Upper lobe of left lung (tissue), 6 donors: ENCODE measurements at regions not wholly inside any gene's neighbourhood (a gene's known extent, or its start where the extent isn't known, plus 50 kb on each side); places are given as distances from the start of the nearest gene placed in this dataset.
"Not testable (repeated sequence)": the region's sequence is repeated elsewhere in the genome, so short reads cannot be mapped to it uniquely, and the experiment has no call there.

Experiments used
- ATAC-seq, 2 donors: fragments of 200-7000 bp; cut with Tn5 transposase; one replicate each; pipeline ENCODE4 v1.9.1; 2022; ENCODE audit warnings: mild to moderate bottlenecking in 2 of 2, moderate library complexity in 2 of 2; ENCODE audit not compliant: low FRiP score in 2 of 2
- DNase-seq, 2 donors: peaks; one replicate each; pipeline ENCODE4 v3.0.0-alpha.2; 2019 to 2020
- H3K27ac ChIP-seq, 4 donors: fragments of 200-600 bp; sonication (generic); one replicate each; pipeline ENCODE4 v1.5.1; 2016 to 2019
- H3K27me3 ChIP-seq, 4 donors: fragments of 200-600 bp; sonication (generic); one replicate each; pipeline ENCODE4 v1.5.1; 2017 to 2019
- H3K36me3 ChIP-seq, 4 donors: fragments of 200-600 bp; sonication (generic); one replicate each; pipeline ENCODE4 v1.5.1; 2016 to 2019
- H3K4me1 ChIP-seq, 4 donors: fragments of 200-600 bp; sonication (generic); one replicate each; pipeline ENCODE4 v1.5.1; 2018 to 2019
- H3K4me3 ChIP-seq, 4 donors: fragments of 200-600 bp; sonication (generic); one replicate each; pipeline ENCODE4 v1.5.1; 2017 to 2019; ENCODE audit warnings: mild to moderate bottlenecking in 2 of 4, moderate library complexity in 1 of 4
- H3K9me3 ChIP-seq, 4 donors: fragments of 200-600 bp; sonication (generic); one replicate each; pipeline ENCODE4 v1.5.1; 2018 to 2019
- CTCF ChIP-seq, 6 experiments: fragments of 450-650 bp in 4 of 6; fragments of 200-600 bp in 2 of 6; sonication (generic) in 2 of 6; IDR thresholded peaks; one replicate each; pipeline ENCODE4 v1.5.1; 2016 to 2019; ENCODE audit warnings: antibody characterized with exemption in 6 of 6
- POLR2A ChIP-seq, 4 donors: fragments of 450-650 bp; IDR thresholded peaks; one replicate each; pipeline ENCODE4 v1.5.1; 2016 to 2017; ENCODE audit warnings: antibody characterized with exemption in 4 of 4, mild to moderate bottlenecking in 2 of 4
- POLR2AphosphoS5 ChIP-seq, 2 donors: sonication (generic); formaldehyde crosslinking; IDR thresholded peaks; one replicate each; pipeline ENCODE4 v1.5.1; 2017; ENCODE audit warnings: antibody characterized with exemption in 2 of 2
- WGBS, 2 donors: methylation state at CpG; one replicate each; pipeline ENCODE4 v1.1.5; 2017 to 2018; 5-methylcytosine and 5-hydroxymethylcytosine counted together
- donor health status: DM: no; HTN: no; CAD: no; lungs with moderate emphysema.
- donor health status: DM: no; HTN: yes; CAD: no; lungs with severe emphysema.

- not testable (repeated sequence) for H3K27ac ChIP-seq, H3K36me3 ChIP-seq, DNase-seq, H3K27me3 ChIP-seq, H3K4me1 ChIP-seq, ATAC-seq, H3K9me3 ChIP-seq, H3K4me3 ChIP-seq
- WGBS, 2 donors: 96 to 97% methylated on average over 3 to 7 of the region's 8 CpGs
These were observed 102.3 kb upstream of the DEFB108B start for GRCh38 chr11:71730748-71731147.

GRCh38 chr11:71734368-71734767, 98.6 kb upstream of the DEFB108B start:
- whole genome bisulfite sequencing, 2 donors: 0 to 5% methylated on average over 1 to 2 of the region's 3 CpGs
- not testable (repeated sequence) for H3K36me3 ChIP-seq, ATAC-seq, H3K4me1 ChIP-seq, H3K27ac ChIP-seq, H3K9me3 ChIP-seq, H3K27me3 ChIP-seq, H3K4me3 ChIP-seq, DNase-seq

DNA sequence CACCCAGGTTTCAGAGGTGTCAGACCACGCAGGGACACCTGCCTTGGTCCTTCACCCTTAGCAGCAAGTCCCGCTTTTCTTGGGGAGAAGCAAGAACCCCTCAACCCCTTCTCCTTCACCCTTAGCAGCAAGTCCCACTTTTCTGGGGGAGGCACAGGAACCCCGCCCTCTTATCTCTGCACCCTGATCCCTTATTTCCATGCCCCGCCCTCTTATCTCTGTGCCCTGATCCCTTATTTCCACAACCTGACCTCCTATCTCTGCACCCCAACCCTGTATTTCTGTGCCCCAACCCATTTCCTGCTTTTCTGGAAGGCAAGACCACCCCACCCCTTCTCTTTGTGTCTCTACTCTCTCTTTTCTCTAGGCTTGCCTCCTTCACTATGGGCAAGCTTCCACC, 94.7 kb upstream of the DEFB108B start:
- H3K36me3 ChIP-seq, DNase-seq, H3K4me3 ChIP-seq, H3K4me1 ChIP-seq, ATAC-seq, H3K27me3 ChIP-seq, H3K9me3 ChIP-seq, H3K27ac ChIP-seq: not testable (repeated sequence)
- WGBS, 2 donors: 77 to 88% methylated on average over 4 of the region's 4 CpGs

- not testable (repeated sequence) for H3K27ac ChIP-seq, H3K36me3 ChIP-seq, ATAC-seq, H3K27me3 ChIP-seq, H3K4me1 ChIP-seq, DNase-seq, H3K4me3 ChIP-seq, H3K9me3 ChIP-seq
- WGBS, 2 donors: 49 to 55% methylated on average over 10 to 11 of the region's 11 CpGs
These were observed 89.6 kb upstream of the DEFB108B start for GRCh38 chr11:71743385-71743784.

DNA sequence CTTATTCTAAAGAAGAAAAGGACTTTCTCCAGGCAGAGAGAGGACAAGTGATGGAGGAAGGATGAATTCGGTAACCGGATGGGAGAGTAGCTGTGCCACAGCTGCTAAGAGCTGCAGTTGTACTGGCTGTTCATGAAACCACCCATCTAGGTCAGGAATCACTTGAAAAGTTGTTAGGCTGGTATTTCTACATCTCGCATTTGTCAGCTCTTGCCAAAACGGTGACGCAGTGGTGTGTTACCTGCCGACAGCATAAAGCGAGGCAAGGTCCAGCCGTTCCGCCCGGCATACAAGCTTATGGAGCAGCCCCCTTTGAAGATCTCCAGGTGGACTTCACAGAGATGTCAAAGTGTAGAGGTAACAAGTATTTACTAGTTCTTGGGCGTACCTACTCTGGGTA, 87.3 kb upstream of the DEFB108B start:
- peak in 1 of 2 donors; percentile 39 for DNase-seq
- not testable (repeated sequence) for H3K4me1 ChIP-seq, H3K9me3 ChIP-seq, H3K36me3 ChIP-seq, H3K27me3 ChIP-seq, ATAC-seq
- WGBS, 2 donors: 73 to 76% methylated on average over 11 of the region's 11 CpGs
- H3K4me3 ChIP-seq: peak overlapping the region in 3 of 4 donors; percentile 26 to 40 (median 34)
- TF ChIP-seq POLR2A (IDR thresholded peaks at IDR 0.05) (peak in 2 of 4 donors; percentile 66 to 75), POLR2AphosphoS5 (IDR thresholded peaks at IDR 0.05) (peak in 1 of 2 donors; percentile 57)
- H3K27ac ChIP-seq: peak overlapping the region; percentile 76 to 88 (median 84)

DNA sequence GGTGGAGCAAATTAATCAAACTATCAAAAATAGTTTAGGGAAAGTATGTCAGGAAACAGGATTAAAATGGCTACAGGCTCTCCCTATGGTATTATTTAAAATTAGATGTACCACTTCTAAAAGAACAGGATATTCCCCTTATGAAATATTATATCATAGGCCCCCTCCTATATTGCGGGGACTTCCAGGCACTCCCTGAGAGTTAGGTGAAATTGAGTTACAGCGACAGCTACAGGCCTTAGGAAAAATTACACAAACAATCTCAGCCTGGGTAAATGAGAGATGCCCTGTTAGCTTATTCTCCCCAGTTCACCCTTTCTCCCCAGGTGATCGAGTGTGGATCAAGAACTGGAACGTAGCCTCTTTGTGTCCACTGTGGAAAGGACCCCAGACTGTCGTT, 86.7 kb upstream of the DEFB108B start:
- DNase-seq, H3K9me3 ChIP-seq, H3K4me1 ChIP-seq, H3K27me3 ChIP-seq, ATAC-seq, H3K36me3 ChIP-seq: not testable (repeated sequence)
- H3K27ac ChIP-seq: peak overlapping the region; percentile 76 to 88 (median 84)
- peak overlapping the region in 3 of 4 donors; percentile 26 to 40 (median 34) for H3K4me3 ChIP-seq
- WGBS, 2 donors: 32 to 50% methylated on average over 2 to 3 of the region's 5 CpGs
- peak in 3 of 6 experiments; percentile 13 to 53 (median 33) for TF ChIP-seq CTCF (IDR thresholded peaks at IDR 0.05)

DNA sequence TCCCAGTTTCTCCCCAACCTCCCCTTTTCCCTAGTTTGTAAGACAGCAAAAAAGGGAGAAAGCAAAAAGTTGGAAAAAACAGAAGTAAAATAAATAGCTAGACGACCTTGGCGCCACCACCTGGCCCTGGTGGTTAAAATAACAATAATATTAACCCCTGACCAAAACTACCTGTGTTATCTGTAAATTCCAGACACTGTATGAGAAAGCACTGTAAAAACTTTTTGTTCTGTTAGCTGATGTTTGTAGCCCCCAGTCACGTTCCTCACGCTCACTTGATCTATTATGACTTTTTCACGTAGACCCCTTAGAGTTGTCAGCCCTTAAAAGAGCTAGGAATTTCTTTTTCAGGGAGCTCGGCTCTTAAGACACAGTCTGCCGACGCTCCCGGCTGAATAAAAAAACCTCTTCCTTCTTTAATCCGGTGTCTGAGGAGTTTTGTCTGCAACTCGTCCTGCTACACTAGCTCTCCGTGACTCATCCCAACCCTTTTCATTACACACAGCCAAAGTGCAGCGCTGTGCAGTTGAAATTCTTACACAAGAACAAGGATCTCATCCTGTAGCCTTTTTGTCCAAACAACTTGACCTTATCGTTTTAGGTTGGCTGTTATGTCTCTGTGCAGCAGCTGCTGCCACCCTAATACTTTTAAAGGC, 83.9 kb upstream of the DEFB108B start:
- not testable (repeated sequence) for H3K36me3 ChIP-seq, H3K9me3 ChIP-seq, H3K4me3 ChIP-seq, H3K27me3 ChIP-seq, DNase-seq, ATAC-seq, H3K27ac ChIP-seq, H3K4me1 ChIP-seq
- WGBS, 2 donors: 22 to 26% methylated on average over 14 of the region's 14 CpGs

- H3K4me1 ChIP-seq, H3K27ac ChIP-seq, H3K27me3 ChIP-seq, H3K4me3 ChIP-seq, ATAC-seq, H3K9me3 ChIP-seq, DNase-seq, H3K36me3 ChIP-seq: not testable (repeated sequence)
- 67 to 71% methylated on average over 11 of the region's 11 CpGs for WGBS, 2 donors
These were observed 82.1 kb upstream of the DEFB108B start for GRCh38 chr11:71750908-71751307.

- 46 to 47% methylated on average over 20 of the region's 20 CpGs for WGBS, 2 donors
- not testable (repeated sequence) for H3K27ac ChIP-seq, H3K27me3 ChIP-seq, H3K4me3 ChIP-seq, H3K36me3 ChIP-seq, ATAC-seq, H3K9me3 ChIP-seq, H3K4me1 ChIP-seq
- peak in 1 of 2 donors; percentile 65 for DNase-seq
These were observed 68.1 kb upstream of the DEFB108B start for GRCh38 chr11:71764695-71765491.

DNA sequence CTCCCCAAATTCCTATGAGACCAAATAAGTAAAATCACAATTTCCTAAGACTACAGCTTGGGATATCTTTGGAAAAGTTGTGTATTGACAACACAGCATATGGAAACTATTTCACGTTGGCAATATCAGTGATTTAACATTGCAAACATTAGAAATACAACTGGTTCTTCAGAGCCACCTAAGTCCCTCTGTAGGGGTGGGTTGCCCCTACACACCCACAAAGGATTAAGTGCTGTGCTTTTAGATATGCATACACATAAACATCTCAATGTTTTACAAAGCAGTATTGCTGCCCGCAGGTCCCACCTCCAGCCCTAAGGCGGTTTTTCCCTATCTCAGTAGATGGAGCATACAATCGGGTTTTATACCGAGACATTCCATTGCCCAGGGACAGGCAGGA, 66.0 kb upstream of the DEFB108B start:
- H3K4me1 ChIP-seq, H3K9me3 ChIP-seq, DNase-seq, ATAC-seq, H3K27ac ChIP-seq, H3K4me3 ChIP-seq, H3K27me3 ChIP-seq, H3K36me3 ChIP-seq: not testable (repeated sequence)
- 51 to 54% methylated on average over 2 to 5 of the region's 5 CpGs for WGBS, 2 donors

DNA sequence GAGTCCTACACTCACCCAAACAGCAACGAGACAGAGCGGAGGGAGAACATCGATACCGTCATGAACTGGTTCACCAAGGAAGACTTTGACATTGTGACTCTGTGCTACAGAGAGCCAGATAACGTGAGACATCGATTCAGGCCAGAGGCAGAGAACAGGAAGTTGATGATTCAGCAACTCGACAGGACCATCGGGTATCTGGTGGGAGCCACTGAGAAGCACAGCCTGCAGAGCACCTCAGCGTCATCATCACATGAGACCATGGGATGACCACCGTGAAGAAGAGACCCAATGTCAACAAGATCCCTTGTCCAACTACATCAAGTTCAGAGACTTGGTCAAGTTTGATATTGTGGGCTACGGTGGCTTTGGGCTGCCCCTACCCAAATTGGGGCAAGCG, 60.8 kb upstream of the DEFB108B start:
- not testable (repeated sequence) for H3K36me3 ChIP-seq, ATAC-seq, H3K27ac ChIP-seq, H3K27me3 ChIP-seq, H3K9me3 ChIP-seq, H3K4me1 ChIP-seq, H3K4me3 ChIP-seq, DNase-seq
- 71 to 81% methylated on average over 10 to 12 of the region's 12 CpGs for WGBS, 2 donors
